NCI-H748 (cell line): ENCODE measurements at regions not wholly inside any gene's neighbourhood (a gene's known extent, or its start where the extent isn't known, plus 50 kb on each side); places are given as distances from the start of the nearest gene placed in this dataset.

Source experiments
- DNase-seq: peaks from one replicate; lab custom pipeline; 2025; ENCODE audit not compliant: unreplicated experiment; lab: John Stamatoyannopoulos, UW

- no peak for DNase-seq
Measured at GRCh38 chr16:20259541-20259940, 67.8 kb downstream of the GP2 start.

- no peak for DNase-seq
Measured at GRCh38 chr16:20257234-20257633, 70.1 kb downstream of the GP2 start.

GRCh38 chr16:20255002-20255401 is 72.3 kb downstream of the GP2 start:
- DNase-seq = no peak

- no peak for DNase-seq
Measured at GRCh38 chr16:20253825-20254224, 73.5 kb downstream of the GP2 start.

GRCh38 chr16:20249211-20249610 is 78.1 kb downstream of the GP2 start:
- DNase-seq = peak; percentile 28

- DNase-seq = no peak
Measured at GRCh38 chr16:20247076-20247475, 80.2 kb downstream of the GP2 start.

GRCh38 chr16:20243731-20244281 is 83.5 kb downstream of the GP2 start:
- DNase-seq = no peak

GRCh38 chr16:20242568-20243255 is 84.6 kb downstream of the GP2 start:
- DNase-seq = peak; percentile 31

- no peak for DNase-seq
Measured at GRCh38 chr16:20241321-20241720, 86.0 kb downstream of the GP2 start.

- no peak for DNase-seq
Measured at GRCh38 chr16:20236579-20237289, 90.6 kb downstream of the GP2 start.

- no peak for DNase-seq
Measured at GRCh38 chr16:20225228-20225733, 102.0 kb downstream of the GP2 start.

- DNase-seq = no peak
Measured at GRCh38 chr16:20221208-20221607, 106.1 kb downstream of the GP2 start.

- no peak for DNase-seq
Measured at GRCh38 chr16:20218093-20218492, 109.2 kb downstream of the GP2 start.

GRCh38 chr16:20216591-20217217 is 110.6 kb downstream of the GP2 start:
- DNase-seq = no peak

- peak; percentile 18 for DNase-seq
Measured at GRCh38 chr16:20214401-20214800, 112.9 kb downstream of the GP2 start.

- no peak for DNase-seq
Measured at GRCh38 chr16:20203272-20203671, 124.0 kb downstream of the GP2 start.

- DNase-seq = no peak
Measured at GRCh38 chr16:20202747-20203146, 124.6 kb downstream of the GP2 start.

GRCh38 chr16:20192801-20193200 is 119.1 kb upstream of the GPR139 start:
- DNase-seq = no peak

- no peak for DNase-seq
Measured at GRCh38 chr16:20191566-20191965, 117.9 kb upstream of the GPR139 start.

GRCh38 chr16:20181949-20182348 is 108.3 kb upstream of the GPR139 start:
- no peak for DNase-seq

GRCh38 chr16:20181416-20181815 is 107.7 kb upstream of the GPR139 start:
- no peak for DNase-seq

- no peak for DNase-seq
Measured at GRCh38 chr16:20178297-20178696, 104.6 kb upstream of the GPR139 start.
